Bronchial epithelial cell (primary cell): ENCODE measurements at regions not wholly inside any gene's neighbourhood (a gene's known extent, or its start where the extent isn't known, plus 50 kb on each side); places are given as distances from the start of the nearest gene placed in this dataset.

Experiments
- DNase-seq: peaks from one replicate; pipeline ENCODE4 v3.0.0-alpha.2; 2010; ENCODE audit warnings: low read depth
- FAIRE-seq: peaks from 2 replicates; lab custom pipeline; 2011; peaks lifted over from hg19 to GRCh38; lab: Jason Lieb, UNC
- H3K27me3 ChIP-seq: 2 replicates; pipeline ENCODE4 v1.5.1; 2011; ENCODE audit warnings: low read length; ENCODE audit not compliant: control insufficient read depth, insufficient read depth
- H3K36me3 ChIP-seq: 2 replicates; pipeline ENCODE4 v1.5.1; 2011; ENCODE audit warnings: low read length; ENCODE audit not compliant: control insufficient read depth, insufficient read depth
- H3K4me3 ChIP-seq: 2 replicates; pipeline ENCODE4 v1.5.1; 2011; ENCODE audit warnings: mild to moderate bottlenecking, low read depth, low read length, control low read depth
- CTCF ChIP-seq: IDR thresholded peaks from 2 replicates; pipeline ENCODE4 v1.5.1; 2011; ENCODE audit warnings: mild to moderate bottlenecking, moderate library complexity, low read length, control low read depth, inconsistent platforms; ENCODE audit not compliant: insufficient read depth, severe bottlenecking

GRCh38 chr11:98136357-98136756 lies 884.4 kb upstream of the CNTN5 start:
- FAIRE-seq (no peak), DNase-seq (no peak)
- TF ChIP-seq CTCF: no peak
- H3K36me3 ChIP-seq: no peaks in the 10 kb centered on the region
- no peak overlapping the region for H3K4me3 ChIP-seq
- H3K27me3 ChIP-seq: no peaks in the 10 kb centered on the region

GRCh38 chr11:98137437-98137836 lies 883.3 kb upstream of the CNTN5 start:
- H3K4me3 ChIP-seq: no peak overlapping the region
- FAIRE-seq: no peak
- no peaks in the 10 kb centered on the region for H3K27me3 ChIP-seq
- H3K36me3 ChIP-seq: no peaks in the 10 kb centered on the region
- DNase-seq: peak; percentile 0
- TF ChIP-seq CTCF: no peak

- Histone ChIP-seq H3K4me3 (no peak overlapping the region), H3K36me3 (no peaks in the 10 kb centered on the region), H3K27me3 (no peaks in the 10 kb centered on the region)
- FAIRE-seq (no peak), DNase-seq (no peak)
- no peak for TF ChIP-seq CTCF
Observed at GRCh38 chr11:98143661-98144060, 877.1 kb upstream of the CNTN5 start.

GRCh38 chr11:98153752-98154151 lies 867.0 kb upstream of the CNTN5 start:
- no peaks in the 10 kb centered on the region for H3K36me3 ChIP-seq
- FAIRE-seq (no peak), DNase-seq (no peak)
- no peak for TF ChIP-seq CTCF
- H3K27me3 ChIP-seq: no peaks in the 10 kb centered on the region
- no peak overlapping the region for H3K4me3 ChIP-seq

- no peaks in the 10 kb centered on the region for H3K27me3 ChIP-seq
- H3K36me3 ChIP-seq: no peaks in the 10 kb centered on the region
- no peak overlapping the region for H3K4me3 ChIP-seq
- no peak for TF ChIP-seq CTCF
- FAIRE-seq (no peak), DNase-seq (no peak)
Observed at GRCh38 chr11:98155696-98156095, 865.1 kb upstream of the CNTN5 start.

- FAIRE-seq (no peak), DNase-seq (no peak)
- H3K4me3 ChIP-seq: no peak overlapping the region
- no peak for TF ChIP-seq CTCF
- no peaks in the 10 kb centered on the region for H3K36me3 ChIP-seq
- H3K27me3 ChIP-seq: no peaks in the 10 kb centered on the region
Observed at GRCh38 chr11:98177925-98178324, 842.8 kb upstream of the CNTN5 start.
